Bronchial epithelial cell (primary cell): ENCODE measurements at regions not wholly inside any gene's neighbourhood (a gene's known extent, or its start where the extent isn't known, plus 50 kb on each side); places are given as distances from the start of the nearest gene placed in this dataset.

Experiments used
- DNase-seq: peaks from one replicate; pipeline ENCODE4 v3.0.0-alpha.2; 2010; ENCODE audit warnings: low read depth
- FAIRE-seq: peaks from 2 replicates; lab custom pipeline; 2011; peaks lifted over from hg19 to GRCh38; lab: Jason Lieb, UNC
- H3K27me3 ChIP-seq: 2 replicates; pipeline ENCODE4 v1.5.1; 2011; ENCODE audit warnings: low read length; ENCODE audit not compliant: control insufficient read depth, insufficient read depth
- H3K36me3 ChIP-seq: 2 replicates; pipeline ENCODE4 v1.5.1; 2011; ENCODE audit warnings: low read length; ENCODE audit not compliant: control insufficient read depth, insufficient read depth
- H3K4me3 ChIP-seq: 2 replicates; pipeline ENCODE4 v1.5.1; 2011; ENCODE audit warnings: mild to moderate bottlenecking, low read depth, low read length, control low read depth
- CTCF ChIP-seq: IDR thresholded peaks from 2 replicates; pipeline ENCODE4 v1.5.1; 2011; ENCODE audit warnings: mild to moderate bottlenecking, moderate library complexity, low read length, control low read depth, inconsistent platforms; ENCODE audit not compliant: insufficient read depth, severe bottlenecking

GRCh38 chr2:226216575-226216974 lies 583.0 kb downstream of the IRS1 start:
- H3K4me3 ChIP-seq, result no peak overlapping the region
- H3K27me3 ChIP-seq, result no peaks in the 10 kb centered on the region
- FAIRE-seq (no peak), DNase-seq (no peak)
- H3K36me3 ChIP-seq, result no peaks in the 10 kb centered on the region
- no peak for TF ChIP-seq CTCF

- no peak overlapping the region for H3K4me3 ChIP-seq
- H3K36me3 ChIP-seq, result no peaks in the 10 kb centered on the region
- DNase-seq (peak; percentile 30), FAIRE-seq (no peak)
- H3K27me3 ChIP-seq, result no peaks in the 10 kb centered on the region
- TF ChIP-seq CTCF, result peak; percentile 68
These were observed 583.6 kb downstream of the IRS1 start for GRCh38 chr2:226215902-226216503.

GRCh38 chr2:226213717-226214116 lies 585.9 kb downstream of the IRS1 start:
- FAIRE-seq (no peak), DNase-seq (peak; percentile 14)
- TF ChIP-seq CTCF, result no peak
- no peaks in the 10 kb centered on the region for H3K27me3 ChIP-seq
- no peak overlapping the region for H3K4me3 ChIP-seq
- no peaks in the 10 kb centered on the region for H3K36me3 ChIP-seq

GRCh38 chr2:226211439-226211838 lies 588.2 kb downstream of the IRS1 start:
- peak; percentile 58 for DNase-seq

GRCh38 chr2:226208726-226209125 lies 590.9 kb downstream of the IRS1 start:
- no peak for FAIRE-seq
- no peak for TF ChIP-seq CTCF
- no peaks in the 10 kb centered on the region for H3K36me3 ChIP-seq
- no peaks in the 10 kb centered on the region for H3K27me3 ChIP-seq
- DNase-seq, result peak; percentile 63
- H3K4me3 ChIP-seq, result no peak overlapping the region

More at GRCh38 chr2:226211439-226211838, 588.2 kb downstream of the IRS1 start:
- no peak for FAIRE-seq
- Histone ChIP-seq H3K4me3 (no peak overlapping the region), H3K27me3 (no peaks in the 10 kb centered on the region), H3K36me3 (no peaks in the 10 kb centered on the region)
- no peak for TF ChIP-seq CTCF

GRCh38 chr2:226207671-226208070 lies 591.9 kb downstream of the IRS1 start:
- FAIRE-seq, result peak; percentile 36
- H3K36me3 ChIP-seq, result no peaks in the 10 kb centered on the region
- no peak for TF ChIP-seq CTCF
- no peaks in the 10 kb centered on the region for H3K27me3 ChIP-seq
- DNase-seq, result no peak
- no peak overlapping the region for H3K4me3 ChIP-seq
